Ovary (tissue), 3 donors: ENCODE measurements at regions not wholly inside any gene's neighbourhood (a gene's known extent, or its start where the extent isn't known, plus 50 kb on each side); places are given as distances from the start of the nearest gene placed in this dataset.
"Not testable (repeated sequence)": the region's sequence is repeated elsewhere in the genome, so short reads cannot be mapped to it uniquely, and the experiment has no call there.

ENCODE experiments used
- CTCF ChIP-seq, 3 donors: fragments of 450-650 bp in 2 of 3; fragments of 200-600 bp in 1 of 3; IDR thresholded peaks; one replicate each; pipeline versions ENCODE4 v1.5.1 to v1.8.0; 2016 to 2022; ENCODE audit warnings: antibody characterized with exemption in 3 of 3, mild to moderate bottlenecking in 1 of 3
- EP300 ChIP-seq: sonication (generic); formaldehyde crosslinking; IDR thresholded peaks from one replicate; pipeline ENCODE4 v1.6.1; 2017; ENCODE audit warnings: antibody characterized with exemption
- POLR2A ChIP-seq: fragments of 450-650 bp; IDR thresholded peaks from one replicate; pipeline ENCODE4 v1.6.1; 2017; ENCODE audit warnings: antibody characterized with exemption, mild to moderate bottlenecking, moderate library complexity
- donor health status: DM: no; HTN: no; CAD: no.

DNA sequence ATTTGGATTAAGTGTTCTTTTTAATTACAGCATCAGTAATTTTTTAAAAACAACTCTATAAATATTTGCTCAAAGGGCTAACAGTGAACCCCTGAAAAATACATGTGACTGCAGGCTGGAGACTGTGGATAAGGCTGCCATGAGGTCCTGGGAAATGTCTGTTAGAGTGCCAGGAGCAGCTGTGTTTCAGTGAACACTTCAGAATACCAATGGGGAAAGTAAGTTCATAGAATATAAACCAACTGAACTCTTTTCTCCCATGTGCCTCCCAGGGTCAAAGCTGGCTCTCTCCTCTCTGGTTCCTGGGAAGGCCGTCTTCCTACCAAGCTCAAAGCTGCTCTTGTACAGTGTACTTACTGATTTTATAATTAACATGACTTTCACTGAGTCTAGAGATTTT, 189.4 kb downstream of the ATP6V0E2 start:
- TF ChIP-seq POLR2A; CTCF (IDR thresholded peaks at IDR 0.05); EP300: not testable (repeated sequence)
